Activated CD4-positive, CD25-positive, alpha-beta regulatory T cell (primary cell): ENCODE measurements at regions not wholly inside any gene's neighbourhood (a gene's known extent, or its start where the extent isn't known, plus 50 kb on each side); places are given as distances from the start of the nearest gene placed in this dataset.
"Not testable (repeated sequence)": the region's sequence is repeated elsewhere in the genome, so short reads cannot be mapped to it uniquely, and the experiment has no call there.

ENCODE experiments used
- DNase-seq, 4 experiments: peaks; one replicate each; lab custom pipeline; 2025; lab: John Stamatoyannopoulos, UW

DNA sequence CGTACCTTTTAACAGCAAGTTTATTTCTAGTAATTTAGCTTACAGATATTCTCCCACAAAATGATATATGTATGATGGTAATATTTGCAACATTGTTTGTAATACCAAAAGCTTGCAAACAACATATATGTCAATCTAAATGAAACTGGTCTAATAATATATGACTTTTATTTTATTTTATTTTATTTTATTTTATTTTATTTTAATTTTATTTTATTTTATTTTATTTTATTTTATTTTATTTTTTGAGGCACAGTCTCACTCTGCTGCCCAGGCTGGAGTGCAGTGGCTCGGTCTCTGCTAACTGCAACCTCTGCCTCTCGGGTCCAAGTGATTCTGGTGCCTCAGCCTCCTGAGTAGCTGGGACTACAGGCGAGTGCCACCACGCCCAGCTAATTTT is 94.6 kb upstream of the ABCA1 start:
- not testable (repeated sequence) for DNase-seq

DNA sequence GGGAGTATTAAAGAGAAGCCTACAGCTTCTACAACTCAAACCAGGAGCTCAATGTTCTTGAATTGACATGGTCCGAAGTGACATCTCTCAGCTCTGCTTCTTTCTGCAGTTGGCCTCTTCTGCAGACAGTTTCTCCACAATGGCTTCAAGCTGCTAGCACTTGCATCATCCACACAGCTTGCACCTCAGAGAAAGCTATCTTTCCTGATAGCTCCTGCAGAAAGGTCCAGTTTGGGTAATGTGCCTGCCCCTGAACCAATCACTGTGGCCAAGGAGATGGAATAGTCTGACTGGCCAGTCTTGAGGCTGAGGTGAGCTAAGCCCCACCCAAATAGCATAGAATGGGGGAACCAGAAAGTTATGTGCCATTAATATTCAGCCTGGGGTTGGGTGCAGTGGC is 95.8 kb upstream of the ABCA1 start:
- no peak for DNase-seq

DNA sequence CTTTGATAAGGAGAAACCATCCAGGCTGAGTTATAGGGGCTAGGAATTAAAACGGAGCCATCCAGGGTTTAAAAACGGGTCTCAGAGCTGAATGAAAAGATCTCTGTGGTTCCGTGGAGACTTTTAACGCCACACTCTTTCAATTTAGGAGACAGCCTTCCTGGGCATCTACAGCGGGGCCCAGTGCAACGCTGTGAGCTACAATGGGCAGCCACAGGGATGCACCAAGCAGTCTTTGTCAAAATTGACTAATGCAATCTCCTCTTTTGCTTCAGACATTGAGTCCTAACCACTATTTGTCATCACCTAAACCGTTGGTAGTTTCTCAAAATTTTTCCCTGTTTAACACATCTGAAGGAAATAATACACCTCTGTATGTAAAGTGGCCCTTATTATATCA is 96.6 kb upstream of the ABCA1 start:
- DNase-seq: no peak

DNA sequence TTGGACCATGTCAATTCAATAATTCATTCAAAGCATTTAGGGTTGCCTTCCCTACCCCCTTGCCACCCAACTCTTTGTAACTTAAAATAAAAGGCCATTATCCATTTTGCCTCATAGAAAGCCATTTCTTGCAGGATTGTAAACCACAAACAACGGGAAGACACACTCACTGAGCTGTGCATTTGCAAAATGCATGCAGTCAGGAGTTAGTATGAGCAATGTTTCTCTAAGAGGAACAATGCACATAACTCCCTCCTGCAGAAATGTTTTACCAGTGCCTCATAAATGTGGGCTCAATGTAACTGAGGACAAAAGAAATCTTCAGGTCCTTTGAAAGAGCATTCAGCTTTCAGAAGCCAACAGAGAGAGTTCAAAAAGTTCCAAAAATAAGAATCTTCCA is 98.5 kb upstream of the ABCA1 start:
- no peak for DNase-seq

DNA sequence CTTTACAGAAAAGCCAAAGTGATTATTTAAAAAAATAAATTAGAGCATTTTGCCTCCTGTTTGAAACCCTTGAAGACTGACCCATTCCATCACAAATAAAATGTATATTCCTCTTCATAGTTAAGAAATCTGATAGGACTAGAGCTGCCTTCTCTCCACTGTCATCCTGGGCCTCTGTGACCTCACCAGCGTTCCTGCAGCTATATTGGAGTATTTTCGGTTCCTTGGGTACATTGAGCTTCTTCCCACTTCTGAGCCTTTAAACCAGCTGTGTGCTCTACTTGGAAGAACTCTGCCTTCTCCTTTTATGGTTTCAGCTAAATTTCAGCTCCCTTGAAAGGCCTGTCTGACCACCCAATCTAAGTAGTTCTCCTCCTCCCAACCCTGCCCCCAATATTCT is 99.1 kb upstream of the ABCA1 start:
- no peak for DNase-seq

DNA sequence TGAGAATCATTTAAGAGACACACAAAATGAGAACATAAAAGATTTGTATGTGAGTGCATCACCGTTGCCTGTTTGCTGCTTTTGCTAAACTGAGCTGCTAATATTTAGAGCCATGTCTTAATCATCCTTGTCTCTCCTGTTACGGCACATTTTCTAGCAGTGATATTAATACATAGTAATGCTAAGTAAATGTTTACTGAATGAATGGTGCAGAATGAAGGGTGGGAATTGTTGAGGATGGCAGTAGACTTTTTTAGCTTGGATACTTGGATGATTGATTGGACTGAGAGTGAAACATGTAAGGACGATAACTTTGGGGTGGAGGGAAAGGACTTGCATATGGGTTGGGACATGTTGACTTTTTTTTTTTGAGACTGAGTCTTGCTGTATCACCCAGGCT is 102.3 kb upstream of the ABCA1 start:
- DNase-seq: no peak

DNA sequence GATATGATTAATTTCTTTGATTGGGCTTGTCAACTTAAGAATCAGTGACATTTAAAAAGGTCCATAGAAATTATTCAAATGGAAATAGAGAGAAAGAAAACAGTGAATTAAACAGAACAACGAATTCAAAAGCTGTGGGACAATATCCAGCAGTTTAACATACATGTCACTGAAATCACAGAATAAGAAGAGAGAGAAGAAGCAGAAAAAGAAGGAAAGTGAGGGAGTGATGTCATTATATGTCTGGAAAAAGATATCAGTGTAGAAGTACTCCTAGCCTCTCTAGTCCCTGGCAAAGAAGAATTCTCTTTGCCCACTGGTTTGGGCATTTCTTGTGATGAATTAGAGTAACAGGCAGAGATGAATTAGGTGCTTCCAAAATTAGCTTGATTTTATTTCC is 109.2 kb upstream of the ABCA1 start:
- no peak for DNase-seq

DNA sequence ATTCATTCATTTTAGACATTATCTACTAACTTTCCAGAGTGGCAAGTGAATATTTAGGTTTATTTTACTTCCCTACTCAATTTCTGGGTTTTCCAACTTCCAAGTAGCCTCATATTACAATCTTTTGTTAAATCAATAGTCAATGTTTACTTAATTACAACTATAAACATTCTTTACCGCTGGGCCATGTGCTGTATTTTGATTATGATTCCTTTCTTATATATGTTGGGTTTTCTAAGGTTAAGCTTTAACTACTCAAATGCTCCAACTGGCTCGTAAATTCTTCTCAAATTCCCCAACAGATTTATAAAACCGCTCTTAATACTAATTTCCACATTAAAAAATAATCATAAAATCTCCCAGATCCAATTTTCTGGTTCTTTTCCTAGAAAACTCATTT is 110.1 kb upstream of the ABCA1 start:
- DNase-seq: no peak

DNA sequence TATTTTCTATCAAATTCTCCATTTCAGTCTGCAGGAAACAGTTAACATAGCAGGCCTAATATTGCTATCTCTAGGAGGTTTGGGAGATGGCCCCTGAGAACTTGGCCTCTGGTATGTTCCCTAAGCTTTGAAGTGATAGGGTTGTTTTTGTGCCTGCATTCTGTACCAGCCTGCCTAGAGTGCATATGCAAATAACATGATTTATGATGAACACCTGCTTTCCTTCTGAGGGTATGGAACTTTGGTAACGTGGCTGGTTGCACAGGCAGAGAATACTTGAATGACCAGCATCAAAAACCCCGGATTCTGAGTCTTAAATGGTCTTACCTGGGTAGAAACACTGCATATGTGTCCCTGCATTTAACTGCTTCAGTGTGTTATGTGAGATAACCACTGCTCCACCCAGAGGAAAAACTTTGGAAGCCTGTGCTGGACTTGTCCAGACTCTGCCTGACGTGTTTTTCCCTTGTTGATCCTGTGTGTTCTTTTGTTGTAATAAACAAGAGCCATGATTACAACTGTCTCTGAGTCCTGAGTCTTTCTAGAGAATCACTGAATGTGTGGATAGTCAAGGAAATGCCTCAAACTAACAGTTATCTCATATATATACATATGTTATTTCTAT is 111.3 kb upstream of the ABCA1 start:
- no peak for DNase-seq

DNA sequence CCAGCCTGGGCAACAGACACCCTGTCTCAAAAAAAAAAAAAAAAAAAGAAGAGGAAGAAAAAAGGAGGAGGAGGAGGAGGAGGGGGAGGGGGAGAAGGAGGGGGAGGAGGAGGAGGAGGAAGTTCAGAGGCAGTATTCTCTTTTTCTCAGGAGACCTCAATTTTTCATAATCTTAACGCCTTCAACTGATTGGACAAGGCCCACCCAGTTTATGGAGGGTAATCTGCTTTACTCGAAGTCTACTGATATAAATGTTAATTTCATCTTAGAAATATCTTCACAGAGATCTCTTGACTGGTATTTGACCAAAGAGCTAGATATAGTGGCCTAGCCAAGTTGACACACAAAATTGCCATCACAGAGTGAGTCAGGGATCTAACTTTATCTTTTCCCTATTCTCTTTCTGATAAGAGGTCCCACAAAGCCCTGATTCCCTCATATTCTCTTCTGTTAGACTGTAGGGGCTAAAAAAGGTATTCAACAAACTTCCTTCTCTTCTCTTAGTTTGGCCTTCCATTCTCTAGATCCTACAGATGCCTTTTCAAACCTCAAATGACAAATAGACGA is 115.5 kb upstream of the ABCA1 start:
- no peak for DNase-seq

DNA sequence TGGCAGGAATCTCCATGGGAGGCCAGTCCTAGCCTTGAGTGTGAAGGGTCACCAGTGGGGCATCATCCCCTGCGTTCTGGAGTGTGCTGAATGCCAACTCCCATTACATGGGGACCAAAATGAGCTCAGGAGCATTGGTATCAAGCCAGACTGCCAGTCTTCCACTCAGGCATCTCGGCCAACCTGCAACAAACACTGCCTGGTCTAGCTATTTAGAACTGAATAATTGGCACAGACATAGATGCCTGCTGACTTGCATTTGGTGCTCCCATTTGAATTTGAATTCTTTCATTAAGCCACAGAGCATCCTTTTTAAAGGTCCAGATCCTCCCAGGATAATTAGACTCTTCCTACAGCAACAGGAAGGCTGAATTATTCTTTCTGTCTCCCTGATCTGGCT is 116.6 kb upstream of the ABCA1 start:
- no peak for DNase-seq

DNA sequence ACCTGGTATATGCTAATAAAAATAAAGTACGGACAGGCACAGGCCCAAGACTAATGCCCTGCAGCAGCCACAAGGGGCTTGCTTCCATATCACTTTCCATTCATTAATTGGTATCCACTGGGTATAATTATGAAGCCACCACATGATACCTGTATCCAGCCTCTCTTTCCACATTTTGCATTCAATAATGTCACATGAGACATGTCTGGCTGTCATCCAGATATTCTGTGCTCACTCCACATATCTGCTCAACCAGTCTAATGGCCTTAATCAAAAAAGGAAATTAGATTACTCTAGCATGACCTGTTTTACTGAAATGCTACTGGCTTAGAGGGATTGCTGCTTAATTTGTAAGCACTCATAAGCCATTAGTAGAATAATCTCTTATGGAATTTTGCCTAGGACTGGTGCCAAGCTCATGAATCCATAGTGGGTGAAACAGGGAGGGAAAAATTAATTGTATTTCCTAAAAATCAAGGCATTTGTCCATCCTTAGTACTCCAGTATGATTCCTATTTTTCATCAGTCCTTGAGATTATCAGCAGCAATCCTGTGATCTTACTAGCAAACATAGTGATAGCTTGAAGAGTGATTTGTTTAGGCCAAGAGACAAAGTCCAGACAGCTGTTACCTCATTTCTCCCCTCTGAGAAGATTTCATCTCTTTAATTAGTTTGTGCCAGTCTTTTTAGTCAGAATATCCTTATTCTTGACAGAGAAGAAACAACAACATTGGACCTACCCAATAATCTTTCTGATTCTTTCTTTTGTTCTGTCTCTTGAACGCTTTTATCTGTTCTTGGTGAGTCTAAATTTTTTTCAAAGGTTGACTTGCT is 119.2 kb upstream of the ABCA1 start:
- no peak for DNase-seq

DNA sequence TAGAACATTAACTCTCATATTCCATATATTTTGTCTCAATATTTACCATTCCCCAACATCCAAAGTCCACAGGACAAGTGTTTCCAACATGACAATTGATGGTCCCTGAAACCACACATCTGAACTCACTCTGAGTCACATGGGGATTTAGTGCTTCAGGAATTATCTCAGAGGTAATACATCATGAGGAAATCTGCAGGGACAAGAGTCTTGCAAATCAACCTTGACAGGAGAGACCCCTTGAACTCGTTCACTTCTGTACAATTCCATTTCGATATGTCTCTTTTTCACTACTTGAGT is 119.7 kb upstream of the ABCA1 start:
- no peak for DNase-seq

DNA sequence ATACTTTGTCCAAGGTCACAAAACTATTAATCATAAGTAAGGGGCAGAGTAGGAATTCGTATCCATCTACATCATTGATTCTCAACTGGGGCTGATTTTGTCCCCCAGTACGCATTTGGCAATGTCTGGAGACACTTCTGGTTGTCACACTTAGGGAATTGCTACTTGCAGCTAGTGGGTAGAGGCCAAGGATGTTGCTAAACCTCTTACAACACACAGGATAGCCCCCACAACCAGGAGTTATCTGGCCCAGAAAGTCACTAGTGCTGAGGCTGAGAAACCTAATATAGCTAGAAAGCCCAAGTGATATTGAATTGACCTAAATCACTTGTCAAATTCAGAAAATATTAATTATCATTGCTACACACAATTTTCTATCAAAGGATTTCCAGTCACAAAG is 120.4 kb upstream of the ABCA1 start:
- DNase-seq: no peak

DNA sequence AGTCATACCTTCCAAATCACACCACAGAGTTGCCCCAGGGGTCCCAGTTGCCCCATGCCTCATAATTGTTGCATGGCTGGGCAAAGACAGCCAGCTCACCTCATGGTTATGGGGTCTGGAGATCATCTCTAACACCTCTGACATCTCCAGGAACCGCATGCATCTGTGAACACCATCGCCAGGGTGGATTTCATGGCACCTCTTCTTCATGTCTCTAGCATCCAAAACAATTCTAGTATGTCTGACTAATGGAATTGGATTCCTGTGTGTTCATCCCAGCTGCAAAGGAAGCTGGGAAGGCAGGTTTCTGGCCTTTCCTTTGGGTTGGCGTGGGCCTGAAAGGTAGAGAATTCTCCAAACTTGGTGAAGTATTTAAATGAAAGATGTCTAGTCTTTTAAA is 122.3 kb upstream of the ABCA1 start:
- no peak for DNase-seq

DNA sequence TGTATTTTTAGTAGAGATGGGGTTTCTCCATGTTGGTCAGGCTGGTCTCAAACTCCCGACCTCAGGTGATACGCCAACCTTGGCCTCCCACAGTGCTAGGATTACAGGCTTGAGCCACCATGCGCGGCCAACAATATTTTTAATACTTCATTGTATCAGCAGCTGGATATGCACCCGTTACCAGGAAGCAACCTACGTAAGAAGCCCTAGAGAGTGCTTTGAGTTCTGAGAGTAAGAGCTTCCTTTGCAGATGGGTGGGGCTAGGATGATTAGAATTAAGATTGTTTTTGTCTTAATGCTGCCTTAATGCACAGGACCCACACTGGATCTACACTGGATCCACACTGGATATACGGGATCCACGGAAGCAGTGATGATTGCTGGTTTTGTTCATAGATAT is 123.9 kb upstream of the ABCA1 start:
- no peak for DNase-seq

DNA sequence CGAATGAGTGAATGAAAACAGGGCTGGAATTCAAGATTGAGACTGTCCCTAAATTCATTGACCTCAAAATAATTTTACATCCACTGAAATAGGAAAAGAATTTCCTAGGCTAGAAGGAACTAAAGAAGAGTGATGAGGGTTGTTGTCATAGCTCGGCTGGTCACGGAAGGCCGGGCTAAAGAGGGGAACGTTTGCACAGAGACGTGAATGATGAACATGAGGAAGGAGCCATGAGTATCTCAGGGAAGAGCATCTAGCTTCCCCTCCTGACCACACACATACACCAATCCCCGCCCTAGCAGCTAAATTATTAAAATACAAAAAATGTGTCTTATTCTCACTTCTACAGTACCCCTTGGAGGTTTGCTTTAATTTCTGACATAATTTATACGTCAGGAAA is 124.4 kb upstream of the ABCA1 start:
- no peak for DNase-seq

DNA sequence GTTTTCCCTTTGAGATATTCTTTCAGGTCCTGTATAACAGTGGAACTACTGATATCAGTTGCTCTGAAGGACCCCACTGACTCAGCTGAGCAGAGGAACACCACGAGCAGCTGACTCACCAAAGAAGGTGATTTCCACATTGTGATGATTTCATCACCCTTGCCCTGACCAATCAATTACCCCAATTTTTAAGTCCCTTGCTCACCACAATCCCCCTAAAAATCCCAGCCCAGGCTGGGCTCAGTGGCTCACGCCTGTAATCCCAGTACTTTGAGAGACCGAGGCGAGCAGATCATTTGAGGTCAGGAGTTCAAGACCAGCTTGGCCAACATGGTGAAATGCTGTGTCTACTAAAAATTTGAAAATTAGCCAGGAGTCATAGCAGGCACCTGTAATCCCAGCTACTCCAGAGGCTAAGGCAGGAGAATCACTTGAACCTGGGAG is 125.3 kb upstream of the ABCA1 start:
- no peak for DNase-seq

DNA sequence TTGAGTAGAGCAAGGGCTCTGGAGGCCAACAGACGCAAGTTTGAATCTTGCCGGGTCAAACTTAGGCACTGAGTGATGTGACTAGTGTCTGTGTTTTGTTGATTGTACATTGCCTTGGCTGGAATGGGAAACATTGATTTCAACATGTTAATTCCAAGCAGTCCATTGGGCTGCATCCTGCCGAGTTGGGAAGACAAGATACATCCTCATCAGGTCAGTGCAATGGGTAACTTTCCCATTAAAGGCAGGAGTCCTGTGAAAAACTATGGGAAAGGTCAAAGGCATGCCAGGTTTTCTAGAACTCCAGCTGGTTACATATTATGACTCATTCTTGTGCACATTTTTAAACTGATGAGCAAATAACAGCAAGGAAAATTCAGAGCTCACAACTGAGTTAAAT is 126.5 kb upstream of the ABCA1 start:
- DNase-seq: no peak

DNA sequence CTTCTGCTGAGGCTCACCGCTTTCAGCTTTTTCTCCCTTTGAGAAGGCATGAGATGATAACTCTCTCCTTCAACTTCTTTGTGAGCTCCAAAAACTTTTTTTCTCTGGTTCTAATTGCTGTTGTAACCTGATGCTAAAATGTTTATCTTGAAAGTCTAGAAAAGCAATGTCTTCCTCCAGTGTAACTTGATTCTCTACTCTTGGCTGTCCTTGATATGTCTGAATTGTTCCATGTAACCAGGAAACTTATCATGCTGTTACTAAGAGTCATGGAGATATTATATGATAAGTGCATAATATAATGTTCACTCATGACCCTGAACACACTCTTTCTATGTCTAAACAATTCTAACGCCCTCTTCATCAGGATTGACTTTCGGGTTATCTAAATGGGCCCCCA is 128.0 kb upstream of the ABCA1 start:
- DNase-seq: no peak

DNA sequence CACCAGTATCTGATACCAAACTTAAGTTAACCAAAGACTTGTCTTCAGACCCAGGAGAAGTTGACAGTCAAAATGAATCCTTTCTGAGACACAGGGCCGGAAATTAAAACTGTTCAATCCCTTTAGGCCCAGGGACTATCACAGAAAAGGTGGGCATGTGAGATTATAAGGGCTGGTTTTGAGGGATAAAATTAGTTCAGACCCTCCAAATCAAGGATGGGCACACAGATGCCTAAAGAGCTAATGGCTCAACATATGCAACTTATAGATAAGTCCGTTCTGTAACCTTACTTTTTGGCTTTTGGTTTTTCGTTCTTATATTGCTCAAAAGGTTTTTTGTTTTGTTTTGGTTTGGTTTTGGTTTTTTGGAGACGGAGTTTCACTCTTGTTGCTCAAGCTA is 129.6 kb upstream of the ABCA1 start:
- DNase-seq: no peak

DNA sequence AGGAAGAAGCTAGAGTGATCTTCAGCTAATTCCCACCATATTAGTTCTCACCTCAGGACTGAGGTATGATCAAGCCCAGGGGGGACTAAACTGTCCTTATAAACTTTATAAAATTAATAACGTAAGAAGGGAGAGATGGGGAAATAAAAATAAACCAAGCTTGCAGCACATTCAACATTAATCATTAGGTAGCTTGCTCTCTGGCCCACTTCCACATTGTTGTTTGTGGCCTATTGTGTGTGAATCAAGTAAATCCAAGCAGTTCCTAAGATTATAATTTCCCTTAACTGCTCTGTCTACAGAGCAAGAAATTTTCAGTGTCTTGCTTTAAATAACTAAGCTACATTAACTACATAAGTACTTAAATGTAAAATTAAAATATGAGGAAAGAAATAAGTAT is 131.3 kb upstream of the ABCA1 start:
- DNase-seq: no peak

DNA sequence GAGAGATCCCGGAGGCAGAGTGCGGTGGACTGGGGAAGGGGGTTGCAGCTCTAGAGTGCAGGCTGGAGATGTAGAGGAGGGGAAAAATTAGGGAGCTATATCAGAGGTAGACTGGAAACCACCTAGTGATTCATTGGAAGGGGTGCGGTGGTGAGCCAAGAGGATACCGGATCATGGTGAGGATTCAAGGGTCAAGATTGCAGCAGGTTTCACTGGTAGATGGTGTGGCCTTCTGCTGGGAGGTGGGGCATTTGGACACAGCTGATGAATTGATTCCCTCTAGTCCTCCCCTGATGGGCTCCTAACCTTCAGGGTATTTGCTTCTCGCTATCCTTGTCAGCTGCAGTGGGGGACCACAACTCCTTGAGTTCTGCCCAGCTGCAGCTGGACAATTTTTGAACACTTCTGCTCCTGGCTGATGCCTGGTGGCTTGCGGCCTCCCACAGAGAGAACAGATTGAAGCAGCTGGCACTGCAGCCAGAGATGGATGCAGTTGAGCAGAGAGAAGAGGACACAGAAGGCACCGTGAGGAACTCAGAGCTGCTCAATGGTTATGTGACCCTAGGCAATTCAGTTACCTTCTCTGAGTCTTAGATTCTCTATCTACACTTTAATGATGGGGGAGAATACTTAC is 134.4 kb upstream of the ABCA1 start:
- no peak for DNase-seq
